Adipocyte (in vitro differentiated cells): ENCODE measurements at regions not wholly inside any gene's neighbourhood (a gene's known extent, or its start where the extent isn't known, plus 50 kb on each side); places are given as distances from the start of the nearest gene placed in this dataset.

Experiments used
- DNase-seq: peaks from one replicate; pipeline ENCODE4 v3.0.0-alpha.2; 2015; ENCODE audit warnings: low read depth
- H3K27me3 ChIP-seq: replicated peaks from 2 replicates; pipeline ENCODE4 v1.7.0; 2013; ENCODE audit warnings: mild to moderate bottlenecking, low read length, moderate library complexity; ENCODE audit not compliant: control insufficient read depth, insufficient read depth
- H3K36me3 ChIP-seq: 2 replicates; pipeline ENCODE4 v1.7.0; 2013; ENCODE audit warnings: low read length, mild to moderate bottlenecking, moderate library complexity; ENCODE audit not compliant: control insufficient read depth, insufficient read depth, severe bottlenecking
- H3K4me1 ChIP-seq: 2 replicates; pipeline ENCODE4 v1.7.0; 2013; ENCODE audit warnings: mild to moderate bottlenecking, low read length, moderate library complexity; ENCODE audit not compliant: control insufficient read depth, insufficient read depth
- H3K4me3 ChIP-seq: 2 replicates; pipeline ENCODE4 v1.7.0; 2013; ENCODE audit warnings: mild to moderate bottlenecking, low read length, moderate library complexity
- H3K9ac ChIP-seq: 2 replicates; pipeline ENCODE4 v1.7.0; 2013; ENCODE audit warnings: mild to moderate bottlenecking, low read length, moderate library complexity
- H3K9me3 ChIP-seq: 2 replicates; pipeline ENCODE4 v1.7.0; 2013; ENCODE audit warnings: mild to moderate bottlenecking, low read length, moderate library complexity; ENCODE audit not compliant: control insufficient read depth

DNA sequence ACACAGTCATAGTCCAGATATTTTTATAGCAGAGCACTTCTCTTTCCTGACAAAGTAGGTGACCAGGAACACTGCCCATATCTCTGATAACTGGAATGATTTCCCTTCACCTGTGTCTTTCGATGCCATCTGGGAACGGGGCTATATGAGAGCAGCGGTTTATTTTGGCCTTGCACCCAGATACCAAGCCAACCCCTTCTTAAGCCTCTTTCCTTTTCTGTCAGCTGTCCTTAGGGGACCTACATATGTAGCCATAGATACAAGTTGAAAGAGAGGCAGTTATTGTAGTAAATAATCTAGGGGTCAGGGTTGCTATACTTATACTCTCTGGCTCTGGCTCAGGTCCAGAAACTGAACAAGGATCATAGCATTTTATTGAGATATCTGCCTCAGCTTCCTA is 128.8 kb downstream of the NHLRC3 start:
- Histone ChIP-seq H3K9me3 (peaks cover 3% of the 10 kb centered on the region), H3K36me3 (no peaks in the 10 kb centered on the region), H3K9ac (no peak overlapping the region), H3K4me3 (no peak overlapping the region), H3K4me1 (no peaks in the 10 kb centered on the region), H3K27me3 (peaks cover 11% of the 10 kb centered on the region)
- no peak for DNase-seq

DNA sequence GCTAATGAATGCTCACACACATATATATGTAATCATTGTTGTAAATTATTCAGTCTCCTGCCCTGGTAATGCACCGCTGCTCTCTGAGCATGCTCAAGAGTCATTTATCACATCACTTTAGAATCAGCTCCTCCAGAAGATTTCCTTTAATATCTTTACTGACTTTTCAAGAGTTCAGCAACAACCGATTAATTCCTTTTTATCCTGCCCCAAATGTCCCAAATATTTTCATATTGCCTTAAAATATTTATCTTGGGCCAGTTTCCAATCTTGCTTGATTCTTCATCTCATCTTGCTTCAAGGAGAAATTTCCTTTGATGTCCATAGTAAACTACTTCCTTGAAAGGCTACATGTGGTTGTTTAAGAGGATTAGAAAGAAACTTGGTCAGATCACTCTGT is 132.5 kb downstream of the NHLRC3 start:
- H3K9me3 ChIP-seq: no peaks in the 10 kb centered on the region
- H3K4me1 ChIP-seq: no peaks in the 10 kb centered on the region
- DNase-seq: no peak
- no peak overlapping the region for H3K9ac ChIP-seq
- no peak overlapping the region for H3K4me3 ChIP-seq
- H3K27me3 ChIP-seq: peaks cover 11% of the 10 kb centered on the region
- no peaks in the 10 kb centered on the region for H3K36me3 ChIP-seq

DNA sequence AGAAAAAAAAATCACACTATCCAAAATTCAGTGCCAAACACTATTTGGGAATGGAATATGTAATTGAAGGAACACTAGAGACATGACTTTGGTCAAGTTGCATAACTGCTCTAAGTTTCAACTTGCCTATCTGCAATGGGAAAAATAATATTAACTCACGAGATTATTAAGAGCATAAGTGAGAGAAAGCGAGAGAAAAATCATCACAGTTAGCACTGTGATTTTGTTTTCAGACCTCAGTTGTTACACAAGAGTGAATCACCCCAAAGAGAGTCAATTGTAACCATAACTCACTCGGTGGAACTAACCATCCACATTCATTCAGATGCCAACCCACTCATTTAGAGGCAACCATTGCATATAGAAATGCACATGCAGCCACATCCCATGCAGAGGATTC is 147.1 kb downstream of the NHLRC3 start:
- no peaks in the 10 kb centered on the region for H3K36me3 ChIP-seq
- H3K4me1 ChIP-seq: peaks cover 30% of the 10 kb centered on the region
- H3K9me3 ChIP-seq: no peaks in the 10 kb centered on the region

DNA sequence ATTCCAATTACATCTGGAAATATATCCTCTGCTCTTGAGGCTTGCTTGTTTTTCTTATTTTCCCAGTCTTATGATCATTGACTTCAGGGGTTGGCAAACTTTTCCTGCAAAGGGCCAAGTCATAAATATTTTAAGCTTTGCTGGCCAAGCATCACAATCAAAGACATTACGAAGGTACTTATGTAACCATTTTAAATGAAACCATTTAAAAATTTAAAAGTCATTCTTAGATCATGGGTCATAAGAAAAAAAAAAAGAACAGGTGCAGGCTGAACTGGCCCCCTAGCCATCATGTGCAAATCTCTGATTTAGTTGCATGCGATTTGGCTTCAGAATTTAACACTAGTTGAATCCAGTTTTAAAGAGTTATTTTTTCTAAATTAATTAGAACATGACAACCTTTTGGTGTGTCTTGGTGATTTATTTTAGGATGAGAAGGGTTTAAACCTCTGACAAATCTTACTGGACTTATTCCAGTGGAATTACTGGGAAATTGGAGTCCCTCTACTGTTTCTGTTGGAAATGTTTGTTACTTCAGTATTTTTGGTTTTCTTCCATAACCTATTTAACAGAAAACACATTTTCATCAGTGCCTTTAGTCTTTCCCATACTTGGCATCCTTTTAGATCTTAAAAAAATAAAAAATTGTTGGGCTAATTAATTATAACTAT is 148.1 kb downstream of the NHLRC3 start:
- H3K27me3 ChIP-seq: no peaks in the 10 kb centered on the region
- no peaks in the 10 kb centered on the region for H3K9me3 ChIP-seq
- DNase-seq: no peak
- peak overlapping the region; percentile 41 for H3K4me3 ChIP-seq
- peaks cover 35% of the 10 kb centered on the region for H3K4me1 ChIP-seq
- H3K36me3 ChIP-seq: no peaks in the 10 kb centered on the region
- peak overlapping the region; percentile 35 for H3K9ac ChIP-seq

More for the DNA sequence above, 147.1 kb downstream of the NHLRC3 start:
- Histone ChIP-seq H3K9ac (peak overlapping the region; percentile 35), H3K27me3 (no peaks in the 10 kb centered on the region), H3K4me3 (peak overlapping the region; percentile 41)
- DNase-seq: no peak

DNA sequence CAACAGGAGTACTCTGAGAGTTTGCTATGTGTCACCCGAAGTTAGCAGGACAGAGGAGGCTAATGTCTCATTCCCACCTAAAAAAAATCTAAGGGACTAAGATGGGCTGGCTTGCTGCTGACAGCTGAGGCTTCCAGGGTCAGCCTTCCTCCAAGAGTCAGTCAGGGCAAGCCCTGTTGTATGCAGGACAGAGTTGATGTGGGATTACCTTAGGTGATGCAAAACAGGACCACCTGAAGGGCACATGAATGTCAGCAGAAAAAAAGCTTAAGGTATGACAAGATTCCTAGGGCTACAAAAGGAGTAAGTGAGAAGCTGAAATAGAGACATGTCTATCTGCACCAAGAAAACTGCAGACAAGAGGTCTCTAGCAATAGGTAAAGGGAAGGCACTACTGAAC is 151.5 kb downstream of the NHLRC3 start:
- Histone ChIP-seq H3K9me3 (no peaks in the 10 kb centered on the region), H3K4me3 (no peak overlapping the region), H3K4me1 (peaks cover 32% of the 10 kb centered on the region), H3K9ac (no peak overlapping the region), H3K27me3 (no peaks in the 10 kb centered on the region), H3K36me3 (no peaks in the 10 kb centered on the region)
- no peak for DNase-seq

DNA sequence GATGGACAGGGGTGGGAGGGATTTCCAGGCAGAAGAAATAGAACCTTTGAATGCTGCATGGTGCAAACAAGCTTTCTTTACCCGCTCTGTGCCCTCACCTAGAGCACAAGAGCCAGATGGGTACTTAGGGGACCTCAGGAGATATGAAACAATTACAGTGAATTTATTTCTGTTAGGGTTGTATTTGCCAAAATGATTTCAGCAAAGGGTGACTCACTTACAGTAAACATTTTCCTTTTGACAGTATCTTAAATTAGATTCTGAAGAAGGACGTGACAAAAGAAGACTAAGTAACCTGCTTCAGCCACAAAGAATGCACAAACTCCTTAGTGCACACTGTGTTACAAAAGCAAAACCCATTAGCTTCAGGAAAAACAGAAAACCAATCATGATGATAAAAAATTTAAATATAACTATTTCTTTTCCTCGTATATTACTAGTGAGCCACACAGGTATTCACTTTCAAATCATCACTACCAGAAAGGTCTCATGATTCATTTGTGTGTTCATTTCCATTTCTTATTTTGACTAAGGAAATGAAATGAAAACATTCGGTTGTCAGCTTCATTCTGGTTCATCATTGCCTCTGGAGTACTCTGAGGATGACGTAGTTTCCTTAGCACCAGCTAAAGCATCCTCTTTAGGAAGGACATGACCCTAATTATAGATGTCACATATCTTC is 158.8 kb downstream of the NHLRC3 start:
- Histone ChIP-seq H3K27me3 (no peaks in the 10 kb centered on the region), H3K4me3 (no peak overlapping the region), H3K36me3 (no peaks in the 10 kb centered on the region), H3K4me1 (peaks cover 15% of the 10 kb centered on the region), H3K9ac (no peak overlapping the region), H3K9me3 (no peaks in the 10 kb centered on the region)
- peak; percentile 14 for DNase-seq

DNA sequence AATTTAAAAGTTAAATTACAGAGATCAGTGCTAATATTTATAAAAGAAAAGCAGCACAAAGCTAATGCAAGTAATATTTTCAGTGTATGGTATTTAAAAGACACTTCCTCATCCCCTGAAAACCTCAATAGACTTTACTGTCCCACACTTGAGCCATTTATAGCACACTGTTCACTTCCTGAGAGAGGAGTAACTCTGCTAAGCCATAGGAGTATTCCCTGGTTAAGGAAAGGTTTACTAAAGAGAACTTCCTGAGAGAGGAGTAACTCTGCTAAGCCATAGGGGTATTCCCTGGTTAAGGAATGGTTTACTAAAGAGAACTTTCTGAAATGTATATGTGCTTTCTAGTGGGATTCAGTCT is 159.4 kb downstream of the NHLRC3 start:
- Histone ChIP-seq H3K9me3 (no peaks in the 10 kb centered on the region), H3K27me3 (no peaks in the 10 kb centered on the region), H3K4me3 (no peak overlapping the region), H3K9ac (no peak overlapping the region), H3K4me1 (peaks cover 15% of the 10 kb centered on the region), H3K36me3 (no peaks in the 10 kb centered on the region)
- DNase-seq: no peak

DNA sequence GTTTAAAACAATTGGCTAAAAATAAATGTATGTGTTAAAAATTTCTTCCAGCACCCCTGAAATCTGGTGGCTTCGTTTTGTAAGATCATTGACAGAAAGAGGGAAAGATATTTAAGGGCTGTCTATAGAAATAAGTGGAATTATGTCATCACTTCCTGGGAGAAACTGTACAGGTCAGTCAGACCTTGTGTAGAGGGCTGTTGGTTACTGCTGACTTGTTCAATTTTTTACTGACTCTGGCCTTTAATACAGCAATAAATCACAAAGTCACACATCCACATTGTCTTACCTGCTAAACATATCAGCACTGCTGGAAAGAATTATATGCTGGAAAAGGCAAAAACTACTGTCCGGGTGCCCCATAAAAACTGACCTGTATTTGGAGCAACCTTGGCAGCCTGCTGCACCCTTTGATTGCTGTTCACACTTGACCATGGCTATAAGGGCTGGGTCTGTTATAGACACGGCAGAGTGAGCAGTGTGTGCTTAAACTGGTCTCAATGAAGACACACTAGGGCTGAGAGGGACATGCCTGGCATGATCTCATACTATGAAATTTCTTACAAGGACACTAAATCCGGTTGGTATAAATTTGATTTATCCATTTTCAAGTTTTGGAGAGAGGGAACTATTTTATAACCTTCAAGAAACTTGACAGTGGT is 162.1 kb downstream of the NHLRC3 start:
- no peak for DNase-seq
- Histone ChIP-seq H3K4me1 (peaks cover 15% of the 10 kb centered on the region), H3K9me3 (no peaks in the 10 kb centered on the region), H3K36me3 (no peaks in the 10 kb centered on the region), H3K4me3 (no peak overlapping the region), H3K9ac (no peak overlapping the region), H3K27me3 (no peaks in the 10 kb centered on the region)

DNA sequence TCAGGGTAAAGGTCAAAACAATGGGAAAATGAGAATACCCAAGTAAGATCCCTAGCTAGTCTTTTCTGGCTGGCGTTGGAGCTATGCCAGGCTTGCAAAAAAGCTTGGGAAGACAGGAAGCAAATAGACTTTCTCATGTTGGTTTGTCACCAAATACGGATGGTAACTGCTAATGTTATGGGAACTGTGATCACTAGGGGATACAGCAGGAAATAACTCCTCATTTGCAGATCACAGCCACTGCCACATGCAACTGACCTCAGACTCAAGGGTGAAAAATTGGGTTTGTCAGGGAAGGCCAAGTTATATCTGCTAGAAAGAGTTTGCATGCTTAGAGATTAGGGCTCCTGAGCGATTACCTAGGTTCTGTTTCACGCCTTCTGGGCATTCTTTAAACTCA is 162.9 kb downstream of the NHLRC3 start:
- H3K4me1 ChIP-seq: peaks cover 15% of the 10 kb centered on the region
- H3K9ac ChIP-seq: no peak overlapping the region
- no peaks in the 10 kb centered on the region for H3K36me3 ChIP-seq
- H3K27me3 ChIP-seq: no peaks in the 10 kb centered on the region
- DNase-seq: no peak
- H3K9me3 ChIP-seq: no peaks in the 10 kb centered on the region
- H3K4me3 ChIP-seq: no peak overlapping the region

DNA sequence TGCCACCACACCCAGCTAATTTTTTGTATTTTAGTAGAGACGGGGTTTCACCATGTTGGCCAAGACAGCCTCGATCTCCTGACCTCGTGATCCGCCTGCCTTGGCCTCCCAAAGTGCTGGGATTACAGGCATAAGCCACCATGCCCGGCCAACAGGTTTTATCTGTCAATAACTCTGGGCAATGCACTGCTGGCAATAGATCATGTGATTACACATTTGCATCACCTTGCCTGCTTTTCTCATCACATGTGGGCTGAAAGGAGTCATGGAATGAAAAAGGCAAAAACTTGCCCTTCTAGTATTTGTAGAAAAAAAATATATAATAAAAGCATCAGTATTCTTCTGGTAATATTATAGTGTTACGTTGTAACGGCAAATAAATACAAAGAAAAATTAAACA is 164.5 kb downstream of the NHLRC3 start:
- Histone ChIP-seq H3K9ac (no peak overlapping the region), H3K4me3 (no peak overlapping the region), H3K27me3 (no peaks in the 10 kb centered on the region), H3K9me3 (no peaks in the 10 kb centered on the region), H3K4me1 (peaks cover 5% of the 10 kb centered on the region), H3K36me3 (no peaks in the 10 kb centered on the region)
- no peak for DNase-seq

DNA sequence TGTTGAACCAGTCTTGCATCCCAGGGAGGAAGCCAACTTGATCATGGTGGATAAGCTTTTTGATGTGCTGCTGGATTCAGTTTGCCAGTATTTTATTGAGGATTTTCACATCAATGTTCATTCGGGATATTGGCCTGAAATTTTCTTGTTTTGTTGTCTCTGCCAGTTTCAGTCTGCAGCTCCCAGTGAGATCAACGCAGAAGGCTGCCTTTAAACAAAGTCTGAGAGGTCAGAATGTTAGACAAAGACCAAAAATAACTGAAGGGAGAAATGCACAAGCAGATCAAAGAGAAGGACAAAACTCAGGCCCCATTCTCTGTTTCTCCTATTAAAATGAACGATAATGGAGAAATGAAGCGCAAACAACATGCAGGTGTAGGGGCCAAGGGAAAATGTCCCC is 170.4 kb downstream of the NHLRC3 start:
- no peak for DNase-seq
- no peaks in the 10 kb centered on the region for H3K9me3 ChIP-seq
- peaks cover 25% of the 10 kb centered on the region for H3K4me1 ChIP-seq
- H3K27me3 ChIP-seq: no peaks in the 10 kb centered on the region
- no peak overlapping the region for H3K9ac ChIP-seq
- H3K4me3 ChIP-seq: no peak overlapping the region
- H3K36me3 ChIP-seq: no peaks in the 10 kb centered on the region
